ENCODE measurements at regions not wholly inside any gene's neighbourhood (a gene's known extent, or its start where the extent isn't known, plus 50 kb on each side); places are given as distances from the start of the nearest gene placed in this dataset.

DNA sequence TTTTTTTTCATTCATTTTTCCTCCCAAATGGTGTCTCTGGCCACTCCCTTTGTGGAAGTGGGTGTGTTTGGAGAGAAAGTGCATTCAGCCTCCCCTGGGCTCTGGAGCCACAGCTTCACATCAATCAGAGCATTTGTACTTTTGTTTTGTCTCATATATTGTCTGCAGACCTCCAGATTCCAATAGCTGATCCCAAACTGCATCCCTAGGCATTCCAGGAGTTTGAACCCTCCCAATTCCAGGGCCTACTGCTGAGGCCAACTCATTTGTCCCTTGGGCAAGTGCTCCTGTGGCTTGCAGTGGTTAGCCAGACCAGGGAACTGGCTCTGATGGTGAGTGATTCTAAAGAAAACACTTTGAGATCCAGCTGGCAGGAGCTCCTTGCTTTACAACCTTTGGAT, 163.3 kb downstream of the IPMK start (continued):
- TF ChIP-seq, protein P1, sequence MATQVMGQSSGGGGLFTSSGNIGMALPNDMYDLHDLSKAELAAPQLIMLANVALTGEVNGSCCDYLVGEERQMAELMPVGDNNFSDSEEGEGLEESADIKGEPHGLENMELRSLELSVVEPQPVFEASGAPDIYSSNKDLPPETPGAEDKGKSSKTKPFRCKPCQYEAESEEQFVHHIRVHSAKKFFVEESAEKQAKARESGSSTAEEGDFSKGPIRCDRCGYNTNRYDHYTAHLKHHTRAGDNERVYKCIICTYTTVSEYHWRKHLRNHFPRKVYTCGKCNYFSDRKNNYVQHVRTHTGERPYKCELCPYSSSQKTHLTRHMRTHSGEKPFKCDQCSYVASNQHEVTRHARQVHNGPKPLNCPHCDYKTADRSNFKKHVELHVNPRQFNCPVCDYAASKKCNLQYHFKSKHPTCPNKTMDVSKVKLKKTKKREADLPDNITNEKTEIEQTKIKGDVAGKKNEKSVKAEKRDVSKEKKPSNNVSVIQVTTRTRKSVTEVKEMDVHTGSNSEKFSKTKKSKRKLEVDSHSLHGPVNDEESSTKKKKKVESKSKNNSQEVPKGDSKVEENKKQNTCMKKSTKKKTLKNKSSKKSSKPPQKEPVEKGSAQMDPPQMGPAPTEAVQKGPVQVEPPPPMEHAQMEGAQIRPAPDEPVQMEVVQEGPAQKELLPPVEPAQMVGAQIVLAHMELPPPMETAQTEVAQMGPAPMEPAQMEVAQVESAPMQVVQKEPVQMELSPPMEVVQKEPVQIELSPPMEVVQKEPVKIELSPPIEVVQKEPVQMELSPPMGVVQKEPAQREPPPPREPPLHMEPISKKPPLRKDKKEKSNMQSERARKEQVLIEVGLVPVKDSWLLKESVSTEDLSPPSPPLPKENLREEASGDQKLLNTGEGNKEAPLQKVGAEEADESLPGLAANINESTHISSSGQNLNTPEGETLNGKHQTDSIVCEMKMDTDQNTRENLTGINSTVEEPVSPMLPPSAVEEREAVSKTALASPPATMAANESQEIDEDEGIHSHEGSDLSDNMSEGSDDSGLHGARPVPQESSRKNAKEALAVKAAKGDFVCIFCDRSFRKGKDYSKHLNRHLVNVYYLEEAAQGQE (IDR thresholded peaks at IDR 0.05; ENCODE audit: unreplicated experiment), result no peak
- no peak for TF ChIP-seq EZH2 (IDR thresholded peaks at IDR 0.05; ENCODE audit: low read depth, unreplicated experiment)
- no peak for TF ChIP-seq NANOG (IDR thresholded peaks at IDR 0.05; ENCODE audit: borderline replicate concordance)

GRCh38 chr10:58102897-58103296, 164.8 kb downstream of the IPMK start:
- Histone ChIP-seq H3K4me1 (ENCODE audit: insufficient read depth) (no peaks in the 10 kb centered on the region; the same call in 1 of the 2 replicates), H4K20me1 (replicated peaks; ENCODE audit: insufficient read depth) (no peaks in the 10 kb centered on the region), H3K27ac (ENCODE audit: low read depth) (no peak overlapping the region), H3K27me3 (ENCODE audit: insufficient read depth) (no peaks in the 10 kb centered on the region), H3K4me3 (no peak overlapping the region), H3K79me2 (replicated peaks; ENCODE audit: insufficient read depth) (no peaks in the 10 kb centered on the region), H3K9me2 (ENCODE audit: insufficient read depth) (peaks cover 12% of the 10 kb centered on the region), H3K36me3 (ENCODE audit: insufficient read depth) (no peaks in the 10 kb centered on the region), H3K4me2 (no peak overlapping the region), H2AFZ (no peak overlapping the region), H3F3A (replicated peaks; ENCODE audit: low read depth) (no peaks in the 10 kb centered on the region)
- Mint-ChIP-seq H3K27ac (no peak overlapping the region), H3K9me3 (peaks cover 20% of the 10 kb centered on the region), H3K27me3 (ENCODE audit: insufficient read depth, low read depth, poor library complexity) (peaks cover 3% of the 10 kb centered on the region), H3K4me3 (no peak overlapping the region), H3K36me3 (ENCODE audit: low read depth) (peaks cover 9% of the 10 kb centered on the region), H3K4me1 (peaks cover 2% of the 10 kb centered on the region; the same call in 2 of the 3 replicates)
- DNase-seq (ENCODE audit: low spot score), result no peak
- no peak for ATAC-seq
- TF ChIP-seq EZH2 (IDR thresholded peaks at IDR 0.05; ENCODE audit: low read depth, unreplicated experiment) (no peak), ZNF114 (CRISPR knock-in tag; IDR thresholded peaks at IDR 0.05) (no peak), JUNB (IDR thresholded peaks at IDR 0.05; ENCODE audit: unreplicated experiment) (no peak), STAT1 (IDR thresholded peaks at IDR 0.05; ENCODE audit: unreplicated experiment) (no peak), CREB1 (CRISPR knock-in tag; IDR thresholded peaks at IDR 0.05; ENCODE audit: low read depth) (no peak), POLR2AphosphoS5 (IDR thresholded peaks at IDR 0.05; ENCODE audit: low read depth) (no peak), CTCF (conservative IDR thresholded peaks at IDR 0.05; ENCODE audit: low read depth in 2 of 2) (no peak)
- TF ChIP-seq, protein P2, sequence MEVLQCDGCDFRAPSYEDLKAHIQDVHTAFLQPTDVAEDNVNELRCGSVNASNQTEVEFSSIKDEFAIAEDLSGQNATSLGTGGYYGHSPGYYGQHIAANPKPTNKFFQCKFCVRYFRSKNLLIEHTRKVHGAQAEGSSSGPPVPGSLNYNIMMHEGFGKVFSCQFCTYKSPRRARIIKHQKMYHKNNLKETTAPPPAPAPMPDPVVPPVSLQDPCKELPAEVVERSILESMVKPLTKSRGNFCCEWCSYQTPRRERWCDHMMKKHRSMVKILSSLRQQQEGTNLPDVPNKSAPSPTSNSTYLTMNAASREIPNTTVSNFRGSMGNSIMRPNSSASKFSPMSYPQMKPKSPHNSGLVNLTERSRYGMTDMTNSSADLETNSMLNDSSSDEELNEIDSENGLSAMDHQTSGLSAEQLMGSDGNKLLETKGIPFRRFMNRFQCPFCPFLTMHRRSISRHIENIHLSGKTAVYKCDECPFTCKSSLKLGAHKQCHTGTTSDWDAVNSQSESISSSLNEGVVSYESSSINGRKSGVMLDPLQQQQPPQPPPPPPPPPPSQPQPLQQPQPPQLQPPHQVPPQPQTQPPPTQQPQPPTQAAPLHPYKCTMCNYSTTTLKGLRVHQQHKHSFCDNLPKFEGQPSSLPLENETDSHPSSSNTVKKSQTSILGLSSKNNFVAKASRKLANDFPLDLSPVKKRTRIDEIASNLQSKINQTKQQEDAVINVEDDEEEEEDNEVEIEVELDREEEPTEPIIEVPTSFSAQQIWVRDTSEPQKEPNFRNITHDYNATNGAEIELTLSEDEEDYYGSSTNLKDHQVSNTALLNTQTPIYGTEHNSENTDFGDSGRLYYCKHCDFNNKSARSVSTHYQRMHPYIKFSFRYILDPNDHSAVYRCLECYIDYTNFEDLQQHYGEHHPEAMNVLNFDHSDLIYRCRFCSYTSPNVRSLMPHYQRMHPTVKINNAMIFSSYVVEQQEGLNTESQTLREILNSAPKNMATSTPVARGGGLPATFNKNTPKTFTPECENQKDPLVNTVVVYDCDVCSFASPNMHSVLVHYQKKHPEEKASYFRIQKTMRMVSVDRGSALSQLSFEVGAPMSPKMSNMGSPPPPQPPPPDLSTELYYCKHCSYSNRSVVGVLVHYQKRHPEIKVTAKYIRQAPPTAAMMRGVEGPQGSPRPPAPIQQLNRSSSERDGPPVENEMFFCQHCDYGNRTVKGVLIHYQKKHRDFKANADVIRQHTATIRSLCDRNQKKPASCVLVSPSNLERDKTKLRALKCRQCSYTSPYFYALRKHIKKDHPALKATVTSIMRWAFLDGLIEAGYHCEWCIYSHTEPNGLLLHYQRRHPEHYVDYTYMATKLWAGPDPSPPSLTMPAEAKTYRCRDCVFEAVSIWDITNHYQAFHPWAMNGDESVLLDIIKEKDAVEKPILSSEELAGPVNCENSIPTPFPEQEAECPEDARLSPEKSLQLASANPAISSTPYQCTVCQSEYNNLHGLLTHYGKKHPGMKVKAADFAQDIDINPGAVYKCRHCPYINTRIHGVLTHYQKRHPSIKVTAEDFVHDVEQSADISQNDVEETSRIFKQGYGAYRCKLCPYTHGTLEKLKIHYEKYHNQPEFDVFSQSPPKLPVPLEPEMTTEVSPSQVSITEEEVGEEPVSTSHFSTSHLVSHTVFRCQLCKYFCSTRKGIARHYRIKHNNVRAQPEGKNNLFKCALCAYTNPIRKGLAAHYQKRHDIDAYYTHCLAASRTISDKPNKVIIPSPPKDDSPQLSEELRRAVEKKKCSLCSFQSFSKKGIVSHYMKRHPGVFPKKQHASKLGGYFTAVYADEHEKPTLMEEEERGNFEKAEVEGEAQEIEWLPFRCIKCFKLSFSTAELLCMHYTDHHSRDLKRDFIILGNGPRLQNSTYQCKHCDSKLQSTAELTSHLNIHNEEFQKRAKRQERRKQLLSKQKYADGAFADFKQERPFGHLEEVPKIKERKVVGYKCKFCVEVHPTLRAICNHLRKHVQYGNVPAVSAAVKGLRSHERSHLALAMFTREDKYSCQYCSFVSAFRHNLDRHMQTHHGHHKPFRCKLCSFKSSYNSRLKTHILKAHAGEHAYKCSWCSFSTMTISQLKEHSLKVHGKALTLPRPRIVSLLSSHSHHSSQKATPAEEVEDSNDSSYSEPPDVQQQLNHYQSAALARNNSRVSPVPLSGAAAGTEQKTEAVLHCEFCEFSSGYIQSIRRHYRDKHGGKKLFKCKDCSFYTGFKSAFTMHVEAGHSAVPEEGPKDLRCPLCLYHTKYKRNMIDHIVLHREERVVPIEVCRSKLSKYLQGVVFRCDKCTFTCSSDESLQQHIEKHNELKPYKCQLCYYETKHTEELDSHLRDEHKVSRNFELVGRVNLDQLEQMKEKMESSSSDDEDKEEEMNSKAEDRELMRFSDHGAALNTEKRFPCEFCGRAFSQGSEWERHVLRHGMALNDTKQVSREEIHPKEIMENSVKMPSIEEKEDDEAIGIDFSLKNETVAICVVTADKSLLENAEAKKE (CRISPR knock-in tag; IDR thresholded peaks at IDR 0.05), result no peak
- TF ChIP-seq, protein P1 (IDR thresholded peaks at IDR 0.05; ENCODE audit: unreplicated experiment), result no peak
